BE2C (cell line): ENCODE measurements at regions not wholly inside any gene's neighbourhood (a gene's known extent, or its start where the extent isn't known, plus 50 kb on each side); places are given as distances from the start of the nearest gene placed in this dataset.

ENCODE experiments used
- DNase-seq: peaks from one replicate; pipeline ENCODE4 v3.0.0-alpha.2; 2020
- H3K27me3 ChIP-seq: fragments of 250-450 bp; sonication (Bioruptor Pico); 2 replicates; pipeline ENCODE4 v1.5.1; 2020; ENCODE audit warnings: mild to moderate bottlenecking
- H3K36me3 ChIP-seq: fragments of 250-450 bp; sonication (Bioruptor Pico); 2 replicates; pipeline ENCODE4 v1.5.1; 2020; ENCODE audit warnings: mild to moderate bottlenecking
- H3K4me1 ChIP-seq: fragments of 250-450 bp; sonication (Bioruptor Pico); 2 replicates; pipeline ENCODE4 v1.5.1; 2020
- H3K4me3 ChIP-seq: 2 replicates; pipeline ENCODE4 v1.5.1; 2011; ENCODE audit warnings: low read depth, low read length
- H3K9me3 ChIP-seq: fragments of 250-450 bp; sonication (Bioruptor Pico); 2 replicates; pipeline ENCODE4 v1.5.1; 2020
- TF ChIP-seq, protein P1 (sequence below): IDR thresholded peaks from 2 replicates; pipeline ENCODE4 v1.5.1; 2012; ENCODE audit warnings: mild to moderate bottlenecking, low read depth, low read length

DNA sequence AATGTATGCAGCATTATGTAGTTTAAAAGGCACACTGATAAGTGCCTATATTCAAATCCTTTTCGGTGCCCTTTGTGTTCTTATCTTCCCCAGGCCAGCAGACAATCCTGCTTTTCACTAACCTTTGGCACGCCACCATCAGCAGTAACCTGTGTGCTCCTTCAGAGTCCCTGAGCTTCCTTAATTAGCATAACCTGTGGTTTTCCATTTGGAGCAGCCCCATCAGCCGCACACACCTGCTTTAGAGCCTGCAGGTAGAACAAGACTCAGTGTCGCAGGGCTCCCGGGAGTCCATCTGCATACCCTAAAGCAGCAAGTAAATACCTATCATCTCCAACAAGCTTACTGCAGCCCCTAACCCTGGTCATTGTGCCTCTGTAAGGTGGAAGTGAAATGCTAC lies 755.1 kb downstream of the ROBO2 start:
- TF ChIP-seq, protein P1, sequence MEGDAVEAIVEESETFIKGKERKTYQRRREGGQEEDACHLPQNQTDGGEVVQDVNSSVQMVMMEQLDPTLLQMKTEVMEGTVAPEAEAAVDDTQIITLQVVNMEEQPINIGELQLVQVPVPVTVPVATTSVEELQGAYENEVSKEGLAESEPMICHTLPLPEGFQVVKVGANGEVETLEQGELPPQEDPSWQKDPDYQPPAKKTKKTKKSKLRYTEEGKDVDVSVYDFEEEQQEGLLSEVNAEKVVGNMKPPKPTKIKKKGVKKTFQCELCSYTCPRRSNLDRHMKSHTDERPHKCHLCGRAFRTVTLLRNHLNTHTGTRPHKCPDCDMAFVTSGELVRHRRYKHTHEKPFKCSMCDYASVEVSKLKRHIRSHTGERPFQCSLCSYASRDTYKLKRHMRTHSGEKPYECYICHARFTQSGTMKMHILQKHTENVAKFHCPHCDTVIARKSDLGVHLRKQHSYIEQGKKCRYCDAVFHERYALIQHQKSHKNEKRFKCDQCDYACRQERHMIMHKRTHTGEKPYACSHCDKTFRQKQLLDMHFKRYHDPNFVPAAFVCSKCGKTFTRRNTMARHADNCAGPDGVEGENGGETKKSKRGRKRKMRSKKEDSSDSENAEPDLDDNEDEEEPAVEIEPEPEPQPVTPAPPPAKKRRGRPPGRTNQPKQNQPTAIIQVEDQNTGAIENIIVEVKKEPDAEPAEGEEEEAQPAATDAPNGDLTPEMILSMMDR: no peak
- Histone ChIP-seq H3K27me3 (no peaks in the 10 kb centered on the region), H3K4me1 (peaks cover 11% of the 10 kb centered on the region), H3K36me3 (no peaks in the 10 kb centered on the region), H3K9me3 (no peaks in the 10 kb centered on the region), H3K4me3 (no peak overlapping the region)
- DNase-seq: no peak

DNA sequence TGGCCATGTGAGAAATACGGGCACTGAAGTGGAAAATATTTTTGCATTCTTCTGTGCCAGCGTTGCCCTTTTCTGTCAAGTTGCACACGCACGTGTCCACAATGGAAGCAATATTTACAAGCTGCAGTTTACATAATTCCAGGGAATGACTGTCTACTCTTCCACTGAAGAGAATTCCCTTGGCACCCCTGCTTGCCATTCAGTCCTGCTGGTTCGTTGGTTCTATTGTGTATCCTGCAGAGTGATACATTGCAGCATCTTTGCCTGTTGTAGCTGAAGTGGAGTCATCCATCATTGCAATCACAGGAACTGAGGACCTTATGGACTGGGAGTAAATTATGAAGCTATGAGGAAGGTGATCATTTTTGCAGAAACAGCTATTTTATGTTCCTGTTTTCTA lies 759.4 kb downstream of the ROBO2 start:
- no peaks in the 10 kb centered on the region for H3K36me3 ChIP-seq
- H3K9me3 ChIP-seq: no peaks in the 10 kb centered on the region
- H3K4me1 ChIP-seq: peaks cover 5% of the 10 kb centered on the region; the same call in 1 of the 2 replicates
- H3K4me3 ChIP-seq: no peak overlapping the region
- no peak for DNase-seq
- TF ChIP-seq, protein P1: no peak
- no peaks in the 10 kb centered on the region for H3K27me3 ChIP-seq

GRCh38 chr3:77800893-77801292 lies 761.0 kb downstream of the ROBO2 start:
- TF ChIP-seq, protein P1: no peak
- Histone ChIP-seq H3K36me3 (no peaks in the 10 kb centered on the region), H3K9me3 (no peaks in the 10 kb centered on the region), H3K27me3 (no peaks in the 10 kb centered on the region), H3K4me3 (no peak overlapping the region), H3K4me1 (peaks cover 3% of the 10 kb centered on the region; the same call in 1 of the 2 replicates)
- no peak for DNase-seq

GRCh38 chr3:77807312-77807711 lies 767.4 kb downstream of the ROBO2 start:
- TF ChIP-seq, protein P1: no peak
- no peak overlapping the region for H3K4me3 ChIP-seq

GRCh38 chr3:77814845-77815244 lies 774.9 kb downstream of the ROBO2 start:
- TF ChIP-seq, protein P1: no peak
- no peak for DNase-seq
- no peaks in the 10 kb centered on the region for H3K36me3 ChIP-seq
- no peak overlapping the region for H3K4me3 ChIP-seq
- no peaks in the 10 kb centered on the region for H3K27me3 ChIP-seq
- no peaks in the 10 kb centered on the region for H3K4me1 ChIP-seq
- no peaks in the 10 kb centered on the region for H3K9me3 ChIP-seq

More at GRCh38 chr3:77807312-77807711, 767.4 kb downstream of the ROBO2 start:
- no peaks in the 10 kb centered on the region for H3K4me1 ChIP-seq
- no peaks in the 10 kb centered on the region for H3K9me3 ChIP-seq
- H3K27me3 ChIP-seq: no peaks in the 10 kb centered on the region
- no peak for DNase-seq
- no peaks in the 10 kb centered on the region for H3K36me3 ChIP-seq

GRCh38 chr3:77815467-77815866 lies 775.6 kb downstream of the ROBO2 start:
- Histone ChIP-seq H3K4me1 (no peaks in the 10 kb centered on the region), H3K4me3 (no peak overlapping the region), H3K27me3 (no peaks in the 10 kb centered on the region), H3K9me3 (no peaks in the 10 kb centered on the region), H3K36me3 (no peaks in the 10 kb centered on the region)
- DNase-seq: peak; percentile 28
- TF ChIP-seq, protein P1: peak; percentile 79
